K562 (cell line): ENCODE measurements at regions not wholly inside any gene's neighbourhood (a gene's known extent, or its start where the extent isn't known, plus 50 kb on each side); places are given as distances from the start of the nearest gene placed in this dataset.

Experiments
- CXXC5 ChIP-seq: fragments of 250-450 bp; sonication (Bioruptor Pico); IDR thresholded peaks from 2 replicates; pipeline ENCODE4 v1.8.0; 2022; ENCODE audit warnings: inconsistent platforms, mild to moderate bottlenecking, moderate library complexity
- E4F1 ChIP-seq: fragments of 250-450 bp; sonication (Bioruptor Pico); IDR thresholded peaks from 2 replicates; pipeline ENCODE4 v1.5.0; 2021; ENCODE audit warnings: mild to moderate bottlenecking, borderline replicate concordance
- ETS1 ChIP-seq: conservative IDR thresholded peaks from 2 replicates; pipeline ENCODE4 v1.6.1; 2011; ENCODE audit warnings: low read depth, mild to moderate bottlenecking, low read length; ENCODE audit not compliant: control insufficient read depth
- EZH2 ChIP-seq: IDR thresholded peaks from 2 replicates; pipeline ENCODE4 v1.6.1; 2012; ENCODE audit warnings: low read depth, mild to moderate bottlenecking, inconsistent platforms, low read length, borderline replicate concordance
- IFI16 ChIP-seq: fragments of 250-450 bp; sonication (Bioruptor Pico); IDR thresholded peaks from 2 replicates; pipeline ENCODE4 v2.1.2; 2022; ENCODE audit warnings: mild to moderate bottlenecking, inconsistent platforms
- KLF1 ChIP-seq: fragments of 450-650 bp; IDR thresholded peaks from 2 replicates; pipeline ENCODE4 v1.6.1; 2016; ENCODE audit warnings: missing genetic modification characterization, missing compliant biosample characterization
- KLF6 ChIP-seq: fragments of 250-450 bp; sonication (Bioruptor Pico); IDR thresholded peaks from 2 replicates; pipeline ENCODE4 v1.4.0; 2020; ENCODE audit warnings: mild to moderate bottlenecking, moderate library complexity, borderline replicate concordance
- LEF1 ChIP-seq: fragments of 450-650 bp; IDR thresholded peaks from 2 replicates; pipeline ENCODE4 v1.6.1; 2016; ENCODE audit warnings: mild to moderate bottlenecking
- MTA2 ChIP-seq: fragments of 450-650 bp; IDR thresholded peaks from 2 replicates; pipeline ENCODE4 v1.6.1; 2016; ENCODE audit warnings: low read depth
- PHB ChIP-seq: fragments of 250-450 bp; sonication (Bioruptor Pico); IDR thresholded peaks from 2 replicates; pipeline ENCODE4 v1.5.0; 2021
- PRPF4 ChIP-seq: fragments of 200-400 bp; formaldehyde crosslinking; IDR thresholded peaks from one replicate; pipeline ENCODE4 v1.6.1; 2017; ENCODE audit warnings: low read length, low read depth, mild to moderate bottlenecking; ENCODE audit not compliant: insufficient read depth, poor library complexity, severe bottlenecking
- RAD21 ChIP-seq, 2 experiments: fragments of 250-450 bp in 1 of 2; fragments of 450-650 bp in 1 of 2; sonication (Bioruptor Pico) in 1 of 2; formaldehyde crosslinking in 1 of 2; IDR thresholded peaks in 1 of 2; conservative IDR thresholded peaks in 1 of 2; 2 replicates each; pipeline versions ENCODE4 v1.4.0 to v1.8.0; 2020 to 2022; ENCODE audit warnings: mild to moderate bottlenecking in 2 of 2, moderate library complexity in 1 of 2
- RBM22 ChIP-seq: fragments of 200-400 bp; formaldehyde crosslinking; IDR thresholded peaks from 2 replicates; pipeline ENCODE4 v1.6.1; 2018; ENCODE audit warnings: low read length, low read depth; ENCODE audit not compliant: poor library complexity, severe bottlenecking
- RNF2 ChIP-seq: sonication (generic); IDR thresholded peaks from 2 replicates; pipeline ENCODE4 v1.6.1; 2016
- SIN3B ChIP-seq: fragments of 450-650 bp; IDR thresholded peaks from 2 replicates; pipeline ENCODE4 v1.6.1; 2017; ENCODE audit warnings: low read depth, mild to moderate bottlenecking, moderate library complexity
- SMARCA4 ChIP-seq: fragments of 450-650 bp; IDR thresholded peaks from 2 replicates; pipeline ENCODE4 v1.6.1; 2016
- SNRNP70 ChIP-seq: fragments of 200-400 bp; formaldehyde crosslinking; optimal IDR thresholded peaks from 2 replicates; pipeline ENCODE3; 2017; ENCODE audit warnings: low read depth, low read length
- SREBF2 ChIP-seq: sonication (generic); formaldehyde crosslinking; IDR thresholded peaks from 2 replicates; pipeline ENCODE4 v1.4.0; 2020; ENCODE audit warnings: mild to moderate bottlenecking, missing genetic modification reagents
- TCF7 ChIP-seq: sonication (generic); IDR thresholded peaks from 2 replicates; pipeline ENCODE4 v1.6.1; 2016; ENCODE audit warnings: antibody characterized with exemption, borderline replicate concordance
- ZBTB43 ChIP-seq: sonication (generic); formaldehyde crosslinking; IDR thresholded peaks from 2 replicates; pipeline ENCODE4 v1.8.0; 2023; ENCODE audit warnings: mild to moderate bottlenecking, missing genetic modification reagents
- ZNF639 ChIP-seq, 2 experiments: fragments of 200-800 bp in 1 of 2; sonication (Bioruptor generic) in 1 of 2; sonication (generic) in 1 of 2; formaldehyde crosslinking in 1 of 2; IDR thresholded peaks in 1 of 2; conservative IDR thresholded peaks in 1 of 2; 2 replicates each; pipeline versions ENCODE4 v1.5.0 to v1.6.1; 2016 to 2020; ENCODE audit warnings: missing compliant biosample characterization in 1 of 2, missing genetic modification characterization in 1 of 2, missing genetic modification reagents in 1 of 2

GRCh38 chr4:14856062-14856933 is 146.0 kb upstream of the CPEB2 start (continued):
- TF ChIP-seq ZNF639 (CRISPR knock-in tag; conservative IDR thresholded peaks at IDR 0.05 in 1 of 2, IDR thresholded peaks at IDR 0.05 in 1 of 2) (0 out of 4 replicates have a peak, but pooled peaks of 1 of the 2 experiments have one; percentile 66), SREBF2 (no peak), IFI16 (no peak), TCF7 (no peak), LEF1 (peak; percentile 50; the same call in 1 of the 2 replicates), RNF2 (no peak), RBM22 (no peak), SNRNP70 (no peak), PHB (CRISPR knock-in tag) (no peak), E4F1 (no peak), ETS1 (no peak), PRPF4 (no peak), KLF1 (tag) (no peak), EZH2 (no peak), KLF6 (CRISPR knock-in tag) (0 out of 2 replicates have a peak, but pooled peaks have one; percentile 51), MTA2 (no peak; the same call in 1 of the 2 replicates), SMARCA4 (peak; percentile 86), RAD21 (CRISPR knock-in tag; conservative IDR thresholded peaks at IDR 0.05 in 1 of 2, IDR thresholded peaks at IDR 0.05 in 1 of 2) (no peak), CXXC5 (0 out of 2 replicates have a peak, but pooled peaks have one; percentile 30), SIN3B (no peak), ZBTB43 (no peak)
